NB4 (cell line): ENCODE measurements at regions not wholly inside any gene's neighbourhood (a gene's known extent, or its start where the extent isn't known, plus 50 kb on each side); places are given as distances from the start of the nearest gene placed in this dataset.

ENCODE experiments used
- POLR2A ChIP-seq: IDR thresholded peaks from 2 replicates; pipeline ENCODE4 v1.6.1; 2011; ENCODE audit warnings: mild to moderate bottlenecking; ENCODE audit not compliant: insufficient read length; ENCODE audit errors: extremely low read depth
- TF ChIP-seq, protein P1 (sequence below): IDR thresholded peaks from one replicate; pipeline ENCODE4 v1.5.1; 2012; ENCODE audit warnings: low read depth, low read length

DNA sequence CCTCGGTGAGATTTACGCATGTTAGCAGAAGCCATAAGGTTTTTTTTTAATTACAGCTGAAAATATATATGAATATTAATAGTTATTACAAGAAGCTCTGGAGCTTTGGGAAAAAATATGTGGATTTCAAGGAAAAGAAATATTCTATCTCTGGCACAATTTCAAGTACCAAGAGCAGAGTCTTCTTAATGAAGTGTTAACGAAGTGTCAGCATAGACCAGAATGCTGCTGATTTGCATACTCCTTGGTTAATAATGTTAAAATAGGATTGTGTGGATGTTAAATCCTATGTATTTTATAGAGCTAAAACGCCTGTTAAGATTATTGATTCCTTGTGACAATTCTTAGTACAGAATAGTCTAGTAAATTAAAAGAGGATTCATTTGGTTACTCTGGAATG is 57.0 kb upstream of the FAT3 start:
- TF ChIP-seq, protein P1, sequence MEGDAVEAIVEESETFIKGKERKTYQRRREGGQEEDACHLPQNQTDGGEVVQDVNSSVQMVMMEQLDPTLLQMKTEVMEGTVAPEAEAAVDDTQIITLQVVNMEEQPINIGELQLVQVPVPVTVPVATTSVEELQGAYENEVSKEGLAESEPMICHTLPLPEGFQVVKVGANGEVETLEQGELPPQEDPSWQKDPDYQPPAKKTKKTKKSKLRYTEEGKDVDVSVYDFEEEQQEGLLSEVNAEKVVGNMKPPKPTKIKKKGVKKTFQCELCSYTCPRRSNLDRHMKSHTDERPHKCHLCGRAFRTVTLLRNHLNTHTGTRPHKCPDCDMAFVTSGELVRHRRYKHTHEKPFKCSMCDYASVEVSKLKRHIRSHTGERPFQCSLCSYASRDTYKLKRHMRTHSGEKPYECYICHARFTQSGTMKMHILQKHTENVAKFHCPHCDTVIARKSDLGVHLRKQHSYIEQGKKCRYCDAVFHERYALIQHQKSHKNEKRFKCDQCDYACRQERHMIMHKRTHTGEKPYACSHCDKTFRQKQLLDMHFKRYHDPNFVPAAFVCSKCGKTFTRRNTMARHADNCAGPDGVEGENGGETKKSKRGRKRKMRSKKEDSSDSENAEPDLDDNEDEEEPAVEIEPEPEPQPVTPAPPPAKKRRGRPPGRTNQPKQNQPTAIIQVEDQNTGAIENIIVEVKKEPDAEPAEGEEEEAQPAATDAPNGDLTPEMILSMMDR = no peak
- TF ChIP-seq POLR2A = no peak
